ENCODE measurements at regions not wholly inside any gene's neighbourhood (a gene's known extent, or its start where the extent isn't known, plus 50 kb on each side); places are given as distances from the start of the nearest gene placed in this dataset.

DNA sequence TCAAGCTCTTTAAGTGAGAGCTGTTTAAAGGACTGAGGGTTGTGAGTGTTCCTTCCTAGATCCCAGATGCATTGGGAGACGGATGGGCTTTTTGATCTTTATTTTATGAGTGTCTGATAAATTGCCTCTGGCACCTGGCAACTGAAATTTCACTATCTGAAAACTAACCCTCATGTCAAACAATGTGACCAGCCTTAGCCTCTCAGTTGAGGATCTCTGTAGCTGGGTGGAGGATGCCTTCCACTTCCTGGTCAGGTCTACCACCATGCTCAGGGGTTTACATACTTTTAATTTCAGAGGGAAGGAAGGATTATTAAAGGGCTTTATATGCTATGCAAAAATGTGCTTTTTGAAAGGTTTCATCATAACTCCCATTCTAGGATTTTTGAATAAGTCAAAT, 70.5 kb upstream of the NT5C1B start:
- H3K4me3 ChIP-seq (ENCODE audit: low read depth, low read length), result no peak overlapping the region
- peak; percentile 15 for DNase-seq (ENCODE audit: low read depth)
- TF ChIP-seq, protein P1, sequence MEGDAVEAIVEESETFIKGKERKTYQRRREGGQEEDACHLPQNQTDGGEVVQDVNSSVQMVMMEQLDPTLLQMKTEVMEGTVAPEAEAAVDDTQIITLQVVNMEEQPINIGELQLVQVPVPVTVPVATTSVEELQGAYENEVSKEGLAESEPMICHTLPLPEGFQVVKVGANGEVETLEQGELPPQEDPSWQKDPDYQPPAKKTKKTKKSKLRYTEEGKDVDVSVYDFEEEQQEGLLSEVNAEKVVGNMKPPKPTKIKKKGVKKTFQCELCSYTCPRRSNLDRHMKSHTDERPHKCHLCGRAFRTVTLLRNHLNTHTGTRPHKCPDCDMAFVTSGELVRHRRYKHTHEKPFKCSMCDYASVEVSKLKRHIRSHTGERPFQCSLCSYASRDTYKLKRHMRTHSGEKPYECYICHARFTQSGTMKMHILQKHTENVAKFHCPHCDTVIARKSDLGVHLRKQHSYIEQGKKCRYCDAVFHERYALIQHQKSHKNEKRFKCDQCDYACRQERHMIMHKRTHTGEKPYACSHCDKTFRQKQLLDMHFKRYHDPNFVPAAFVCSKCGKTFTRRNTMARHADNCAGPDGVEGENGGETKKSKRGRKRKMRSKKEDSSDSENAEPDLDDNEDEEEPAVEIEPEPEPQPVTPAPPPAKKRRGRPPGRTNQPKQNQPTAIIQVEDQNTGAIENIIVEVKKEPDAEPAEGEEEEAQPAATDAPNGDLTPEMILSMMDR (IDR thresholded peaks at IDR 0.05; ENCODE audit: insufficient read depth, low read depth, low read length), result no peak

DNA sequence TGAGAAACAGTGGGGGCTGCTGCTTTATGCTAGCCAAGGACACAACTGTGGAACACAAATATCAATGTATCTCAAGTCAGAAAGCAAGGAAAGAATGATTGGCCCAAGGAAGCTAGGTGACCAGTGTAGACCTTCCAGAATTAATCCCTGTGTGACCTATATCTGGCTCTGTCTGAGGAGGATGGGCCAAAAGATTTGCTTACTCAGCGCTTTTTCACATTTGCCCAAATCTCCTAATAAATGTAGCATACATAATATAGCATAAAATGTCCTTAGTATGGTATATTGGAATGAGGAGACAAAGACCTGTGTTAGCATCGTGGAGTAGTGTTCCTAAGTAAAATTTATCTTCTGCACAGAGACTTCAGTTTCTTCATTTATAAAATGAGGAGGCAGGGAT, 66.7 kb upstream of the NT5C1B start:
- H3K4me3 ChIP-seq (ENCODE audit: low read depth, low read length), result no peak overlapping the region
- no peak for DNase-seq (ENCODE audit: low read depth)
- TF ChIP-seq, protein P1 (IDR thresholded peaks at IDR 0.05; ENCODE audit: insufficient read depth, low read depth, low read length), result no peak

DNA sequence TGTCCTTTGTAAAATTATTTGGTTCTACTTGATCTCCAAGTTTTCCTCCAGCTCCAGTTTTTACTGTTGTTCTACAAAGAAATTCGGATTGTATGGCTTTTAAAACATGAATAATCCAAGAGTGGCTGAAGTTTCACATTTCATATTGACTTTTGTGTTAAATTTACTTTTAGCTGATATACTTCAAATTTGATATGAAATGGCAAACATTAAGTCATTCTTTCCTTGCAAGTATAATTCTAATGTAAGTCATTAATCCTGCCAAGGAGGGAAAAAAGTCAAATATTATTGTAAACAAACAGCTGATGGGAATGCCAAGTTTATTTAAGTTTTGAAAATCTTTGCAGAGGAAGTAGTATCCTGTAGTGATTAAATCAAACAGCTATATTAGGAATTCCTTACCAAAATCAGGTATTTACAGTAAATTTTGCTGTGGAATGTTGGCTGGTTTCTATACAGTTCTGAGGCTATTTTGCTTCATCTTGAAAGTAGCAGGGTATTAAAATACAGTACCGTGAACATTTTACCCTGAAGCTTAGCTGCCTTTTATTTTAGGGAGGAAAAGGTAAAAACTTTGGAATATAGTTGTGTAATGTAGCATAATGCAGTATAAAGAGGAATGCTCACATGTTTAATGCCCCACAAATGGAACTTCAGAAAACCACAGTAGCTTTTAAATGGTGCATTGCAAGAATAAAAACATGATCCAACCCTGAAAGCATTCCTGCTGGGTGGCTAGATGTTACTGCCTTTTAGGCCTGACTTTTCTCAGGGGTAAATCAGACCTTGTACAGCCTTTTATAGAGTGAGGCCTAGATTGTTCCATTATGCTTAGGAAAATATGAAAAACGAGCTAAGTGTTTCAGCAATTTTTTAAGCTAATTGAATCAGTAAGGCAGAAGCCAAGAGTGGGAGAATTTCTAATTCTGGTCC, 62.7 kb upstream of the NT5C1B start:
- TF ChIP-seq, protein P1 (IDR thresholded peaks at IDR 0.05; ENCODE audit: insufficient read depth, low read depth, low read length), result no peak
- DNase-seq (ENCODE audit: low read depth), result peak; percentile 51
- H3K4me3 ChIP-seq (ENCODE audit: low read depth, low read length), result no peak overlapping the region

DNA sequence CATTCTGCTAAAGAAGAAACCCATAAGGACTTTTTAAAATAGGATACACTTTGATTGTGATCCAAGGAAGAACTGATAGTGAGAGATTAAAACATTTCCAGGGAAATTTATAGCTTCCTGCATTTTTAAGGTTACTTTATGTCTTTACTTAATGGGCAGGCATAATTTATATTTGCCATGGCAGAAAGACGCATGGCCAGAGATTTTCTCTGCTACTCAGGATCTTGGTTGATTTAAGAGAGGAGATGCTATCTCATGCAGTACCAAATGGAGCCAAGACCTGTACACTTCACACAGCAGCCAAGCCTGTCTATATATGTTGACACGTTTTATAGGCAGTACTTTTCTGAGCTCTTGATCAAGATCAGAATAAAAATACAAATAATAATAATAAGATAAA, 60.9 kb upstream of the NT5C1B start:
- TF ChIP-seq, protein P1 (IDR thresholded peaks at IDR 0.05; ENCODE audit: insufficient read depth, low read depth, low read length), result no peak
- peak; percentile 7 for DNase-seq (ENCODE audit: low read depth)
- no peak overlapping the region for H3K4me3 ChIP-seq (ENCODE audit: low read depth, low read length)

DNA sequence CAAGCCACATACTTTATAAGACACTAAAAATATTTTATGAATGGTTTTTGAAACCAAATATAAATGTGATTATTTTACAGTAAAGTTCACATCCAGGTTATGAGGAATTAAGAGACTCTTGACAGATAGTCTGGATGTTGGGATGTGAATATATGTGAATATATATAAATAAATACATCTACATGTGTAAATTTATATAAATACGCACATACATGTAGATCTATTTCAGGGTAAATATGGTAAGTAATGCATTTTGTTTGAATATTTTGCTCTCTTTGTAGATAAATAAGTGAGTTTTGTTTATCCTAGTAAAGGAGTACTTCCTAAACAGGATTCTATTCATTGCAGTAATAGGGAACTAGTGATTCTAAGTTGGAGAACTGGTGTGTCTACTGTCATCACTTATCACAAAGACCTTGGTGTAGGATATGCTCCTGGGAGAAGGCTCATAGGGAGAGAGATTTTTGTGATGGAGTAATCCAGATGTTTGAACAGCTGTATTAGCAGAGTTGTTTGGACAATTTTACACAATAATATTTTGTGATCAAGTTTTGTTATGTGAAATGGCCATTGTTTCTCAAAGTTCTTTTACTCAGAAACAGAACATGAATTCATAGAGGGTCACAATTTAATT, 60.2 kb upstream of the NT5C1B start:
- H3K4me3 ChIP-seq (ENCODE audit: low read depth, low read length), result no peak overlapping the region
- TF ChIP-seq, protein P1 (IDR thresholded peaks at IDR 0.05; ENCODE audit: insufficient read depth, low read depth, low read length), result no peak

DNA sequence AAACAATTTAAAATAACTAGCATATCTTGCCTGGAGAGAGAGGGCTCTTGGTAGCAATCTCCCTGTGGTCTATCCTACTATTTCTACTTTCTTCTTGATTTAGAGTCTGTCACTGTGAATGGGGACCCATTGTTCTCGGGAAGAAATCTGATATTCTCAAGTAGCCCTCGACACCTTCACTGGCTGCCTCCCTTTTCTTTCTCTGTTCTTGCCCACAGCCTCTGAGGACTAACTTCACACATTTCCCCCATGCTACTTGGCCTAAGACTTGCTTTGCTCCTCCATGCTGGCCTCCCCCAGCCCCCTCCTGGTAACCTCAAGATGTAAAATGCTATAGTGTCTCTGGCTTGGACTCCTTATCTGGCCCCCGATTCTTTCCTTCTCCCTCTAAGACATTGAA, 58.8 kb upstream of the NT5C1B start:
- TF ChIP-seq, protein P1 (IDR thresholded peaks at IDR 0.05; ENCODE audit: insufficient read depth, low read depth, low read length), result no peak
- no peak for DNase-seq (ENCODE audit: low read depth)
- H3K4me3 ChIP-seq (ENCODE audit: low read depth, low read length), result no peak overlapping the region

More for the DNA sequence above, 60.2 kb upstream of the NT5C1B start:
- DNase-seq (ENCODE audit: low read depth), result no peak

Measured in fibroblast of villous mesenchyme (primary cell).